ENCODE measurements at regions not wholly inside any gene's neighbourhood (a gene's known extent, or its start where the extent isn't known, plus 50 kb on each side); places are given as distances from the start of the nearest gene placed in this dataset.

DNA sequence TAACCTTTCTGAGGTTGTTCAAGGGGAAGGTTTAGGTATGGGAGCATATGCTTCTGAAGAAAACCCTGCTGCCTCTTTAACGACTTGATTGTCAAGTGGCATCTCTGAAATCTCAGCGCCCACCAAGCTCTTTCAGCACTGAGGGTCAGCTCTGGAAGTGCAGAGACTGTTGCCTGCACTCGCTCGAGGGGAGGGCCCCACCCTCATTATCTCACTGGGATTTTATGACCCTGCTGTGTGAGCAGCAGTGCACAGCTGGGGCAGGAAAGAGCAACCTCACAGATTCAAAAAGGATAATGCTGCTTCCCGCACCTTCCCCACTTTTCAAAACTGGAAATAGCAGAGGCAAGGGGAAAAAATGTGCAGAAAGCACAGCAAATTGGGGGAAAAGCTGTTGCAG is 56.9 kb upstream of the SPRED2 start:
- DNase-seq (ENCODE audit: low read depth): no peak
- in situ Hi-C loops (cut with HindIII; ENCODE audit: low pct_unique_long_range_greater_than_20kb, low sequenced_read_pairs): no loop called here

DNA sequence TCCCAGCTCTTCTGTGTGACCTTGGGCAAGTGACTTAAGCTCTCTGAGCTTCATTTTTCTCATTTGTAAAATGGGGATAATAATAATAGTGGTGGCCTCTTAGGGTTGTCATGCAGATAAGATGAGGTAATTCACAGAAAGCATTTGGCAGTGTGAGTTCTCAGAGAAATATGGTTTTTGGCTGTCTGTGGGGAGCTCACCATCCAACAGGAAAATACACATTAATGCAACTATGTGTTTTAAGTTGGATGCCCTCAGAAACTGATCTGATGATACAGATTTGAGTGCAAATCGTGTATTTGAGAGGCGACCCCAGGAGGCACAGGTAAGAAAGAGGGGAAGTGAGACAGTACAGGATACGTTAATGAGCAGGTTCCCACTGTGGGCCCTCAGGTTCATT is 56.1 kb upstream of the SPRED2 start:
- in situ Hi-C loops (cut with HindIII; ENCODE audit: low pct_unique_long_range_greater_than_20kb, low sequenced_read_pairs): no loop called here
- no peak for DNase-seq (ENCODE audit: low read depth)

DNA sequence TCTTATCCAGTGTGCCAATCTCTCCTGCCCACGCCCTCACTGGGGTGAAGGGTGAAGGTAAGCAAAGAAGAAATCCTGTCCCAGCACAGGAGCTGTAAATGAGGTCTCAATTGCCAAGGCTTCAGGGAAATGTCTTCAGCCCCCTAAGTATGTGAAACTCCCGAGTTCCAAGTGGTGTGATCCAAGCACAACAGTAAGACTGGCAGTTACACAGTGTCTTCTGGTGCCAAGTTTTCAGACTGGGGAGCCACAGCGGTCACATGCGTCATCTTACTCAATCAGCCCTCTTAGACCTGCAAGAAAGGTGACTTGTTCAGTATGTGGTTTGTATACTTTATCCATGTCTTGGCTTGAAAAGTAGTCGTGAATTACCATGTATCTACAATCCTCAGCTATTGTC is 55.0 kb upstream of the SPRED2 start:
- in situ Hi-C loops (cut with HindIII; ENCODE audit: low pct_unique_long_range_greater_than_20kb, low sequenced_read_pairs): no loop called here
- DNase-seq (ENCODE audit: low read depth): no peak

DNA sequence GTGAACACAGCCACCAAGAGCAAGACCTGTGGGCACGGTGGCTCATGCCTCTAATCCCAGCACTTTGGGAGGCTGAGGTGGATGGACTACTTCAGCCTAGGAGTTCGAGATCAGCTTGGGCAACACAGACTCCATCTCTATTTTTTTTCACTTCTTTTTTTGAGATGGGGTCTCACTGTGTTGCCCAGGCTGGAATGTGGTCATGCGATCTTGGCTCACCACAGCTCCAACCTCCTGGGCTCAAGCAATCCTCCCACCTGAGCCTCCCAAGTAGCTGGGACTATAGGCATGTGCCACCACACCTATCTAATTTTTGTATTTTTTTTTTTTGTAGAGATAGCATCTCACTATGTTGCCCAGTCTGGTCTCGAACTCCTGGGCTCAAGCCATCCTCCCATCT is 54.4 kb upstream of the SPRED2 start:
- DNase-seq (ENCODE audit: low read depth): no peak
- in situ Hi-C loops (cut with HindIII; ENCODE audit: low pct_unique_long_range_greater_than_20kb, low sequenced_read_pairs): no loop called here

DNA sequence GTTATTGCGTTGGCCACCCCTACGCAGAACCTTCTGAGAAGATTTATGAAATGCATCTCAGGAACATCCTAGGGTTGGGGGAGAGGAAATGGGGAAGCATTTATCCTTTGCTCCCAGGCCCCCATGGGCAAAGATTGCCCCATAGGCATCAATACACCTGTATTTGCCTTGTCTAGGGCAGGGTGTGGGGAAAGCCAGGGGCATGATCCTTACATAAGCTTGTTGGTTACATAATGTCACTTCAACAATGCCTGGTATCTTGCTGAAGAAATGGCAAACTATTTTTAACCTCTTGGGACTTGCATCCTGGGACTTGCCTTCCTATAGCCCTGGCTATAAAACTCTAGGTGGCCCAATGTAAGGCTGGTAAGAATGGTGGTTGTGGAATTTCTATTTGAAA is 53.9 kb upstream of the SPRED2 start:
- no peak for DNase-seq (ENCODE audit: low read depth)
- in situ Hi-C loops (cut with HindIII; ENCODE audit: low pct_unique_long_range_greater_than_20kb, low sequenced_read_pairs): no loop called here

DNA sequence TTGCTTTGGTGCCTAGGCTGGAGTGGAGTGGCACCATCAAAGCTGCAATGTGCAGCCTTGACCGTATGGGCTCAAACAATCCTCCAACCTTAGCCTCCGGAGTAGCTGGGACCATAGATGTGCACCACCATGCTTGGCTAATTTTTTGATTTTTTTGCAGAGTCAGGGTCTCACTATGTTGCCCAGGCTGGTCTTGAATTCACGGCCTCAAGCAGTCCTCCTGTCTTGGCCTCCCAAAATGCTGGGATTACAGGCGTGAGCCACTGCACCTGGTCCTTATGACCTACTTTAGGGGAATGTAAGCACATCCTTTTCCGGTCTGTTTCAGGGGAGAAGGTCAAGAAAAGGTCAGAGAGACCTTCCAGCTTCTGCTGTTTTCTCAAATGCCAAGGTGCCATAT is 53.4 kb upstream of the SPRED2 start:
- DNase-seq (ENCODE audit: low read depth): no peak
- in situ Hi-C loops (cut with HindIII; ENCODE audit: low pct_unique_long_range_greater_than_20kb, low sequenced_read_pairs): no loop called here

DNA sequence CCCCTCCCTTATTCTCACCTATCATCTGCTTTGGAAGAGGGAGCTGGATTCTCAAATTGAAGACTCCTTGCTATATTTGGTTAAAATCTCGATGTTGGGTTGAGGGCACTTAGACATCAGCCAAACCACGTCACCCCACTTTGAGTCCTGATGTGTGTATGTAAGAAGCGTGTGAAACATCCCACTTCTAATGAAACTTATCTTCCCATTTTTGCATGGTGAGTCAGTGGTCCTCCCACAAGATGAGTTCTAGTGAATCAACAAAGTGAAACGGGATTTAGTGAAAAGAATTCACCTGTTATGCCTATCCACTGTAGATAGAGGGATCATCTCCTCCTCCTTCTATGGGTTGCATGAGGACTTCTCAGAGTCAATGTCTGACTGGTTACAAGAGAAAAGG is 51.4 kb upstream of the SPRED2 start:
- no peak for DNase-seq (ENCODE audit: low read depth)
- in situ Hi-C loops (cut with HindIII; ENCODE audit: low pct_unique_long_range_greater_than_20kb, low sequenced_read_pairs): no loop called here

DNA sequence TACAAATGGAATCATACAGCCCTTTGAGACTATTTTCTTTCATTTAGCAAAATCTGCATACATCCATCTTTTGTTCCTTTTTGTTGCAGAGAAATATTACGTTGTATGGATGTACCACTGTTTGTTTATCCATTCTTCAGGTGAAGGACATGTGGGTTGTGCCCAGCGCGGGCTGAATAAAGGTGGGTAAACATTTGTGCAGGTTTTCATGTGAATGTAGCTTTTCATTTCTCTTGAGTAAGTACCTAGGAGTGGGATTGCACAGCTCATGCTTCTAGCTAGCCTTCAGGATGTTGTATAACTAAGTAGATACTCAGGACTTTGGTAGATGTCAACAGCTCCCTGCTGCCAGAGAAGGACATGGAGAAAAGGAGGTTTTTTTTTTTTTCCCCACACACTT is 50.6 kb upstream of the SPRED2 start:
- in situ Hi-C loops (cut with HindIII; ENCODE audit: low pct_unique_long_range_greater_than_20kb, low sequenced_read_pairs): no loop called here
- no peak for DNase-seq (ENCODE audit: low read depth)

Data from Caki2 (cell line).